GM21737 (cell line): ENCODE measurements at regions not wholly inside any gene's neighbourhood (a gene's known extent, or its start where the extent isn't known, plus 50 kb on each side); places are given as distances from the start of the nearest gene placed in this dataset.

Source experiments
- ATAC-seq: cut with Tn5 transposase; IDR thresholded peaks from one replicate; pipeline ENCODE4 v1.9.1; 2021; ENCODE audit warnings: mild to moderate bottlenecking, moderate library complexity; ENCODE audit not compliant: unreplicated experiment

DNA sequence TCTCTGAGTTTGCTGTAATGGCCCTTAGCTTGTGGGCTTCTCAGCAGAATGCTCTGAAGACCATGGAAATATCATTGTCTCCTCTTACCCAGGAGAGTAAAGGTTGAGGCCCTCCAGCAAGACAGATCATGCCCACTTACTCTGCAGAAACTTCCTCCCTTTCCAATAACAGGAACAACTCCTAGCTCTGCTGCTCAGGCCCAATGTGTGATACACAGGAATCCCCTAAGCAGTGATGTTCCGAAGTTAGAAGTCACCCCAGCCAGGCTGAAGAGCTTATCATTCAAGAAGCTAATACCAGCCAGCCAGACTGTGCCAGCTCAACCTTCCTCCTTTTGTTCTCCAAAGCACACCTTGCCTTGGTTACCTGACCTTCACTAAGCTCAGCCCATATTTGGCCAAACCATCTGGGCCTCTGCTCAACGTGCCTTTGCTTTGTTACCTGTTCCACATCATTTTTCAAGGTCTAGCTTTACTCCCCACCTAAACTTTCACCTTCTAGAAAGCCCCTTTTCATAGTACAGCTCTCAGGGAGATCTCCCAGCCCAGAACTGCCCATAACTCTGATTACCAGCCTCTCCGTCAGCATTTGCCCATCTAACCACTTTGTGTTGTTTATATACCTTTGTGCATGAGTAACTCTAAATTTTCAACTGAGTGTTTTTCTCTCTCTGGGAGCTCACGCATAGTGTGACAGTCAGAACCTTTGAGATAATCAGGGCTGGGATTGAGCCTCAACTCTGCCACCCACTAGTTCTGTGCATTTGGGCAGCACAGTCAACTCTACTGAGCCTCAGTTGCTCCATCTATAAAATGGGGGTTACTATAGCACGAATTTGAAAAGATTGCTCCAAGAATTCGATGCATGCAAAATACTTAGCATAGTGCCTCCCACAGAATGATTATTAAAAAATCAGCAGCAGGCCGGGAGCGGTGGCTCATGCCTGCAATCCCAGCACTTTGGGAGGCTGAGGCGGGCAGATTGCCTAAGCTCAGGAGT, 107.6 kb upstream of the CPEB4 start:
- no peak for ATAC-seq

DNA sequence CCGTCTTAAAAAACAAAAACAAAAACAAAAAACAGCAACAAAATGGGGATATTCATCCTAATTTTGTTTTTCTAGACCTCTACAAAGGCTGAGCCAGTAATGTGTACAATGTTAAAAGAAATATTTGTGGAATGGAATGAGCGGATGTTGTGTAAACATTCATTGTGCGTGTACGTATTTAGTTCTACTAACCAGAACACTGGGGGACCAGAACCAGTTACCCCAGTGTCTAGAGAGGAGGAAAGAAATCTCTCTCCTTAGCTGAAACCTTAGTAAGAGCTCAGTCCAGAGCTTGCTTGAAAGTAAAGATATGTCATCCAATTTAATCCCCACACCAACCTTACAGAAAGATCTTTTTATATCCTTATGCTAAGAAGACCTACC, 106.7 kb upstream of the CPEB4 start:
- no peak for ATAC-seq

DNA sequence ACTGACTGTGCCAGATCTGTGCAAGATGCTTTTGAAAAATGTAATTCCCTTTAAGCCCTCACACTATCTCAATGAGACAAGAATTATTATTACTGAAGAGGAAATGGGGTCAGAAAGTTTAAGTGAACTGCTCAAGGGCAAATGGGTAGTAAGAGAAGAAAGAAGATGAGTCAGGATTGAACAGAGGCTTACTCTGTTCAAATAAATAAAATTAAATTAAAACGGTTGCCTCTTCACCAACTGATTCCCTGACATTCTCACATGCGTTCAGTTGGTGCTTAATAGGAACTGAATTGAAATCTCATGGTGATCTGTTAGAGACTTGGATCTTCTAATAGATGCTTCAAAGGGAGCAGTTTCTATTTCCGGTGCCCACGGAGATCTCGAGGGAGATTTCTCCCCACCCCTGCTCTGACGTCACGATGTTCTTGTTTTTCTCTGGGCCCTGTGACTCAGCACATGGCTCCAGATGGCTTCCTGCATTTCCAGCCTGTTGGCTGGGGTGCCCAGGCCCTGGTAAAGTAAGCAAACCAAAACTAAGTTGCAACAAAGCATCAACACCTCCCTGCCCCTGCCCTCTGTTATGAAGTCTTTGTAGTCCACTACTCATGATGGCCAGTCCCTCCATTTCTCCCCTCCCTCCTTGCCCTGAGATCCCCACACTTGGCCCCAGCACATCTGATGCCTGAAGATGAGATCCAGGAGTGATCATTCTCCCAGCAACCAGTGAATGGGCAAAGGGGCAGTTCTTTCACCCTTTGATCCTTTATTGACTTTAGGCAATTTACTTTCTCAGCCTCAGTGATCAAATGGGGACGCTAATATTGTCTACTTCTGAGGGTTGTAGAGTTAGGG, 106.1 kb upstream of the CPEB4 start:
- no peak for ATAC-seq

GRCh38 chr5:173782671-173783101, 105.5 kb upstream of the CPEB4 start:
- no peak for ATAC-seq

DNA sequence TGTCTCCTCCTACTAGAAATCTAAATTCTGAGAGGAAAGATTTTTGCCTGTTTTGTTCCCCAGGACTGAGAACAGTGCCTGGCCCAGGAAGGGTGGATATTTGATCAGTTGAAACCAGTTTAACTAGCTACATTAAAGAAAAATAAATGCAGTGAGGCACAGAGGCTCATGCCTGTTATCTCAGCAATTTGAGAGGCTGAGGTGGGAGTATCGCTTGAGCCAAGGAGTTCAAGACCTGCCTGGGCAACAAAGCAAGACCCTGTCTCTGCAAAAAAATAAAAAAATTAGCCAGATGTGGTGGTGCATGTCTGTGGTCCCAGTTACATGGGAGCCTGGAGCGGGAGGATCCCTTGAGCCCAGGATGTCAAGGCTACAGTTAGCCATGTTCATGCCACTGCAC, 104.8 kb upstream of the CPEB4 start:
- no peak for ATAC-seq

- no peak for ATAC-seq
Observed at GRCh38 chr5:173785400-173785799, 102.7 kb upstream of the CPEB4 start.

DNA sequence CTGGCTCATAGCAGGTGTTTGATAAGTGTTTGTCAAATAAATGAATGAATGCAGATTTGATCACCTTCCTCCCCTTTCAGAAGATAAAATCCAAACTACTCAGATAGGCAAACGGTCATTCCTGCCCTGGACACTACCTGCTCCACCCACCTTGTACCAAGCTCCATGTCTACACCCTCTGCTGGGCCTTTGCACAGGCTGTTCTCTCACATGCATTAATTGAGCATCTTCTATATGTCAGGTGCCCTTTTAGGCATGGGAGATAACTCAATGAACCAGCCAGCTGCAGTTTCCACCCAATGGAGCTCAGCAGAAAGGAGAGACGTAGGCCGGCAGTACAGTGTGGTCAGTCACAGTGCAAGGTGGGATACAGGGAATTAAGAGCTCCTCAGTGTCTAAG, 102.3 kb upstream of the CPEB4 start:
- no peak for ATAC-seq

DNA sequence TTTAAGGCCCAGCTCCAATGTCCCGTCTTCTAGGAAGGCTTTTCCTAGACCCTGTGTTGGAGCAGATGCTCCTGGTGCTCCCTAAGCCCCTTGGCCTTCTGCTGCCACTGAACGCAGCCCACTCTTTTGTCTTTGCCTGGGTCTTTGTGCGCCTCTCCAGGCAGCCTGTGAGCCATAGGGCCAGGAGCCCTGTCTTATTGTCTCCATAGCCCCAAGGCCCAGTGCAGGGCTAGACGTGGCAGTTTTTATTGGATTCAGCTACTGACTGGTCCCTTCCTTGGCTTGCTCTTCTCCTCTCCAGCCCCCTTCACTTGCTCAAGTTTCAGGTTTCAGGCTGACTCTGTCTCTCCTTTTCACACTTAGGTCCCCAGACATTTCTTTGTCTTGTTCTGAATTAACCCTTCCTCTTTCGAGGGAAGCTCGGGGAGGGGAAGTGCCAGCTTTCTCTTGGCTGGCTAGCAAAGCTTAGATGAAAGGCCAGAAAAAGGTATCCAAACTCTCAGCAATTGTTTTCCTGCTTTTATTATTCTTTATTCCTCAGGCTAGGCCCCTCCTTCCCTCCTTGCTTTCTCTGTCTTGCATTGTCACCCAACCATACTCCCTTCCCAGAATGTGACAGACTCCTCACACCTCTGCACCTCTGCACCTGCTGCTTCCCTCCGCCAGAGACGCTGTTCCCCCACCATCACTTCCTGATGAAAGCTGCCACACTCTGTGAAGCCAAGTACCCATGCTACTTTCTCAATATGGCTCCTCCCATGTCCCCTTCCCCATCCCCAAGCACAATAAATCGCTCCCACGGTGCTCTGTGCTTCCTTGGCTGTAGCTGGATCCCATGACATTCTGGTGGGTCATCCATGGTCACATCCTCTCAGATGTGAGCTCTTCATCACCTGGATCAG, 101.6 kb upstream of the CPEB4 start:
- peak; percentile 48 for ATAC-seq

DNA sequence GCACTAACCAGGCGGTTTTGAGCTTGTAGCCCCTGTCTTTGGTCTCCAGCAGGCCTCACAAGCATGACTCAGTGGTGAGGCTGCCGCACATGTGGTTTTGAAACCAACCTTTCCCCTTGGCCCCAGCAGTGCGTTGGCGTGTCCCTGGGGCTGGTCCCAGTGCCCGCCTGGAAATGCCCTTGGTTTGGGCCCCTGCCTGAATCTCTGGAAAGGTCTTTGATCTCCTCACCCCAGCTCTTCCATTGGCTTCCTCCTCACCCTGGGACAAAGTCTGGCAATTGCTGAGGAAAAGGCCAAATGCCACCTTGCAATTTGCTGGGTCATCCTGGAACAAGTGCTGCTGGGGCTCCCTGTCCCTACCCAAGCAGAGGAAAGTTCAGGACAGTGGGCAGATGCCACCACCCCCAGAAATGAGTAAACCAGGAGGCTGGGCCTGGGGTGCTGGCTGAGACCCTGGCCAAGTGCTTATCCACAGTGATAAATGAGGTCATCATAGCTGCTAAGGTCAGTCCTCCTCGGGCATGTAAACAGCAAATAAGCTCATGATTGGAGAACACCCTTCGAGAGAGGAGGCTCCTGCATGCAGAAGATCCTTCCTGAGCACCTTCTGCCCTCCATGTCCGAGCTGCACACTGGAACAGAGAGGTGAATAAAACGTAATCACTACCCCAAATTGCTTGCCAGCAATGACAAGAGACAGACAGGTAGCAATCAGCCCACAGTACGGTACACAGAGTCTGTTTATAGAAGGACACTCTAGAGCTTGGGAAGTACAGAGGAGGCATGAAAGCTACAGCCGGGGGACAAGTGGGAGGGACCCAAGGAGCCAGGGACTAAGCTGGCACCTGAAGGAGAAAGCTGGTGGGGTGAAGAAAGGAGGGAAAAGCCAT, 98.9 kb upstream of the CPEB4 start:
- ATAC-seq, result no peak

- ATAC-seq, result no peak
Observed at GRCh38 chr5:173790177-173790719, 97.9 kb upstream of the CPEB4 start.

DNA sequence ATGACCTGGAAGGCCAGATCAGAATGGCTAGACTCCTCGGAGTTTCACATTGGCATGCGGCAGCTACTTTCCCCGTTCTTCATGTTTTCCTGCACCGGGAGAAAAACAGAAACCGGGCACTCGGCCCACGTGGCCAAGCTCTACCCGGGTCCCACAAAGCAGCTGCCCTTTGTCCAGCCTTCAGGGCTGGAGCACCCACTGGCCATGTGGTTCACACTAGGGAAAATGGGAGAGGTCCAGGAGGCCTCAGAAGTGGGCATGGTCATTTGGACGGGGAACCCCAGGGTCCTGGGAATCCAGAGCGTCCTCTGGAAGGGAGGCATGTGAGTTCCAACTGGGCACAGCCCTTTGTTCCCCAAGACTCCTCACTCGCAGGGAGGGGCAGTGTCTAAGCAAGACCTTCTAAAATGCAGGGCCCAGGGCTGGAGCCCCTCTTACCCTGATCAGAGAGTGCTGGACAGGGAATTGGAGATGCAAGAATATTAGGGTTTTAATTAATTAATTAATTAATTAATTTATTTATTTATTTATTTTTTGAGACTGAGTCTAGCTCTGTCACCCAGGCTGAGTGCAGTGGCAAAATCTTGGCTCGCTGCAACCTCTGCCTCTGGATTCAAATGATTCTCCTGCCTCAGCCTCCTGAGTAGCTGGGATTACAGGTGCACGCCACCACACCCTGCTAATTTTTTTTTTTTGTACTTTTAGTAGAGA, 97.2 kb upstream of the CPEB4 start:
- ATAC-seq, result no peak

GRCh38 chr5:173791878-173792277, 96.3 kb upstream of the CPEB4 start:
- no peak for ATAC-seq

- no peak for ATAC-seq
Observed at GRCh38 chr5:173792781-173793547, 95.2 kb upstream of the CPEB4 start.

DNA sequence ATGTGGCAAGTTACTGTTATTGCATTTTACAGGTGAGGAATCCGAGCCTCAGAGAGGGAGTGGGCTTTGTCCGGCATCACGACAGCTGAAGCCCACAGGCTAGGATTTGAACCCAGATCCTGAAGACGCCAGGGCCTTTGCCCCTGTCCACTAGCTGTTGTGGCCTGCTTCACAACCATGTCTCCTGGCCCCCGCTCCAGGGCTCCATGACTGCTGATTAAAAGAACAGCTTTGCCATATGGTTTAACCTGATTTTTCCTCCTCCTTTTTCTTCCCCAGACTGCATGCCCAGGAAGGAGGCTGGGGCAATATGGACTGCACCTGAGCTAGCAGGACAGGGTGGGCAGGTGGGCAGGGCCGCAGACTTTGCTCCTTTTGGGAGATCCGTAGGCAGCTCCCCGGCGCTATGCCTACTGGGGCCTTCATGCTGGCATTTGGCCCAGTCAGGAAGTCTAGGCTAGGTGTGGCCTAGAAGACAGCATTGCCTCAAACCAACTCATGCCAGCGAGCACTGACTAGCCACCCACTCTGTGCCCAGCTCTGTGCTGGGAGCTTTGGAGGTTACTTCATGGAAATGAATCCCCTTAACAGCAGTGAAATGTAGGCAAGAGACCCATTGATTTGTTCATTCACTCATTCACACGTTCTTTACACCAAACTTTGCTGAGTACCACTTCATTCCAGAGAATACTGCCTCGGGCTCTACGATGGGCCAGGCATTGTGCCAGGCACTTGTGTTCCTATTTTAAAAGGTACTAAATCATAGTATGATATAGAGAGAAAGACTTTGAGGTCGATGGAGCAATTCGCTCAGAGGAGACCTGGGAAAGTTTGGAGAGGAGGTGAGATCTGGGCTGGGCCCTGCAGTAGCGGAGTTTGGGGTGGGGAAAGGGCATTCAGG, 94.3 kb upstream of the CPEB4 start:
- ATAC-seq, result no peak

DNA sequence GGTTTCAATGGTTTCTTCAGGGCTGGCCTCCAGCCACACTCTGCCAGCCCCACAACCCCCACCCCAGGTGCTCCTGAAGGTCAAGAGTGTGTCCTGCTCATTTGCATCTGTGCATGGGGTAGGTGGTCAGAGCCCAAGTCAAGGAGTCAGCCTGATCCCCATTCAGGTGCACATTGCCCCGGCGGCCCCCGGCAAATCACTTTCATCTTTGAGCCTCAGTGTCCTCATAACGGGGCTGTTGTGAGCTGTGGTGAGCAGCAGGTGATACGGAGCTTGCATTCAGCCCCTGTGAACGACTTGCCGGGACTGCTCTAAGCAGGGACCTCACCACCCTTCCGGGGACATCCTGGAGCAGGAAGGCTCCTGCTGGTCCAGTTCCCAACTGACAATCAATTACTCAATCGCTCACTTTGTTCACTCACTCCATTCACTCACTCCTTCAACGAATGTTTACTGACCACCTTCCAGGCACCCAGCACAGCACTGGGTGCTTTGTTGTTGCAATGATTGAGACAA, 93.2 kb upstream of the CPEB4 start:
- ATAC-seq, result no peak

DNA sequence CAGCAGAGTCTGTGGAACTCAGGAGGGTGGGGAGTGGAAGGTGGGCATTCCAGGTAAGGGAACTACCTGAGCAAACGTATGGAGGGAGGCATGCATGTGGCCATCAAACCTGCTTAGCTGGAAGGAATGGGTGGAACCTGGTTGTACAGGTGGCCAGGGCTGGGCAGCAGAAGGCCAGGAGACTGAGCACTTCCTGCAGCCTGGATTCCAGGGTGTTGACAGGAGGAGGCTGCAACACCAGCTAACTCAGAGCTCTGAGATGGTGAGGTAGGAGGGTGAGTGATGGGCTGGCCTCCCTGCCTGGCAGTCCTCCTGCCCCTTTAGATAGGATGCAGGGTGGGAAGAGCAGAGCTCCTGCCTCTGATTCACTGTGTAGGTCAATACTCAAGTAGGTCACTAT, 92.5 kb upstream of the CPEB4 start:
- no peak for ATAC-seq
